MCF 10A (cell line): ENCODE measurements at regions not wholly inside any gene's neighbourhood (a gene's known extent, or its start where the extent isn't known, plus 50 kb on each side); places are given as distances from the start of the nearest gene placed in this dataset.

Experiments used
- BruUV-seq: library from RNA; stranded (reverse); fragments of 400-500 nt; replicated peaks from 2 replicates; lab custom pipeline; 2021; lab: Mats Ljungman, UMichigan
- CTCF ChIA-PET: fragments of 300-600 bp; sonication (Branson Sonifier 250); formaldehyde crosslinking; extraction: SDS; loops from one replicate; lab custom pipeline; 2021; ENCODE audit warnings: antibody characterized with exemption, inconsistent platforms; lab: Yijun Ruan, JAX
- POLR2A ChIA-PET: fragments of 300-600, 350-650 bp; sonication (Branson Sonifier 250); formaldehyde crosslinking; extraction: SDS; loops from one replicate; lab custom pipeline; 2020; ENCODE audit warnings: antibody characterized with exemption, inconsistent platforms; lab: Yijun Ruan, JAX
- DNase-seq: peaks from one replicate; pipeline ENCODE4 v3.0.0-alpha.2; 2018; ENCODE audit not compliant: unreplicated experiment
- H3K27ac Mint-ChIP-seq: one replicate; pipeline ENCODE4 v1.8.0; 2022; ENCODE audit warnings: mild to moderate bottlenecking, low read depth, mixed read lengths; ENCODE audit not compliant: unreplicated experiment
- H3K27me3 Mint-ChIP-seq: one replicate; pipeline ENCODE4 v1.8.0; 2022; ENCODE audit warnings: mixed read lengths; ENCODE audit not compliant: insufficient read depth, unreplicated experiment
- H3K36me3 Mint-ChIP-seq: one replicate; pipeline ENCODE4 v1.8.0; 2022; ENCODE audit warnings: mild to moderate bottlenecking, moderate library complexity, mixed read lengths; ENCODE audit not compliant: insufficient read depth, unreplicated experiment
- H3K4me1 Mint-ChIP-seq: one replicate; pipeline ENCODE4 v1.8.0; 2022; ENCODE audit warnings: mixed read lengths; ENCODE audit not compliant: insufficient read depth, unreplicated experiment
- H3K4me3 Mint-ChIP-seq: one replicate; pipeline ENCODE4 v1.8.0; 2022; ENCODE audit warnings: mild to moderate bottlenecking, moderate library complexity, mixed read lengths; ENCODE audit not compliant: unreplicated experiment
- H3K9me3 Mint-ChIP-seq: one replicate; pipeline ENCODE4 v1.8.0; 2022; ENCODE audit warnings: mixed read lengths; ENCODE audit not compliant: unreplicated experiment
- CTCF ChIP-seq: fragments of 200-600 bp; IDR thresholded peaks from one replicate; pipeline ENCODE4 v1.8.0; 2022; ENCODE audit warnings: antibody characterized with exemption, mild to moderate bottlenecking; ENCODE audit not compliant: unreplicated experiment
- intact Hi-C: fragments of 100-400 bp; cut with micrococcal nuclease; formaldehyde crosslinking; loops from 2 replicates; pipeline ENCODE4 v1.14.1; 2022

- no peaks in the 10 kb centered on the region for H3K36me3 Mint-ChIP-seq
- ChIA-PET POLR2A (interaction anchor here (0.6 kb wide), 2 partner anchors 582 to 1533 kb away, joined by 3 to 4 read pairs; no protein-coding TSS in a partner anchor), CTCF (no interaction called here)
- no peaks in the 10 kb centered on the region for H3K27me3 Mint-ChIP-seq
- no peak for TF ChIP-seq CTCF
- H3K4me1 Mint-ChIP-seq = peaks cover 7% of the 10 kb centered on the region
- intact Hi-C loops = no loop called here
- no peak overlapping the region for H3K4me3 Mint-ChIP-seq
- no peaks in the 10 kb centered on the region for H3K9me3 Mint-ChIP-seq
- BruUV-seq = no TSS peak
- DNase-seq = no peak
- H3K27ac Mint-ChIP-seq = no peak overlapping the region
These were observed 140.6 kb upstream of the CXADR start for GRCh38 chr21:17372200-17372599.

GRCh38 chr21:17386498-17386897 lies 126.3 kb upstream of the CXADR start:
- POLR2A ChIA-PET = interaction anchor here (0.9 to 1.4 kb wide), 4 partner anchors 126 to 168 kb away, joined by 4 to 8 read pairs (median 6); partner anchors contain the start of gene CXADR
- no peak for TF ChIP-seq CTCF
- intact Hi-C loops = loop anchor here (2.0 kb wide), 1 partner anchor 200 kb away; no protein-coding TSS in a partner anchor
- no peak overlapping the region for H3K27ac Mint-ChIP-seq
- no peak for DNase-seq
- no peaks in the 10 kb centered on the region for H3K4me1 Mint-ChIP-seq
- no peak overlapping the region for H3K4me3 Mint-ChIP-seq
- H3K27me3 Mint-ChIP-seq = no peaks in the 10 kb centered on the region
- BruUV-seq = no TSS peak
- no peaks in the 10 kb centered on the region for H3K9me3 Mint-ChIP-seq
- H3K36me3 Mint-ChIP-seq = no peaks in the 10 kb centered on the region
- CTCF ChIA-PET = interaction anchor here (0.6 to 6.8 kb wide), 30 partner anchors 9 to 1341 kb away, joined by 3 to 146 read pairs (median 4); partner anchors contain the start of gene CXADR

- BruUV-seq = no TSS peak
- POLR2A ChIA-PET = interaction anchor here (0.9 to 1.4 kb wide), 4 partner anchors 125 to 167 kb away, joined by 4 to 8 read pairs (median 6); partner anchors contain the start of gene CXADR
These were observed 125.7 kb upstream of the CXADR start for GRCh38 chr21:17387030-17387617.

More at GRCh38 chr21:17387030-17387617, 125.7 kb upstream of the CXADR start:
- Mint-ChIP-seq H3K27me3 (no peaks in the 10 kb centered on the region), H3K27ac (no peak overlapping the region), H3K4me1 (no peaks in the 10 kb centered on the region), H3K36me3 (no peaks in the 10 kb centered on the region), H3K9me3 (no peaks in the 10 kb centered on the region), H3K4me3 (no peak overlapping the region)
- peak; percentile 68 for TF ChIP-seq CTCF
- DNase-seq = peak; percentile 77
- intact Hi-C loops = loop anchor here (1.0 to 2.0 kb wide), 3 partner anchors 126 to 200 kb away; partner anchors contain the start of gene CXADR
- CTCF ChIA-PET = interaction anchor here (0.5 to 6.8 kb wide), 32 partner anchors 8 to 1152 kb away, joined by 3 to 146 read pairs (median 4); partner anchors contain the start of gene CXADR
